RWPE1 (cell line): ENCODE measurements at regions not wholly inside any gene's neighbourhood (a gene's known extent, or its start where the extent isn't known, plus 50 kb on each side); places are given as distances from the start of the nearest gene placed in this dataset.
"Not testable (repeated sequence)": the region's sequence is repeated elsewhere in the genome, so short reads cannot be mapped to it uniquely, and the experiment has no call there.

Experiments used
- CTCF ChIA-PET: fragments of 350-600 bp; sonication (Branson Sonifier 250); formaldehyde crosslinking; extraction: SDS; loops from one replicate; lab custom pipeline; 2021; lab: Yijun Ruan, JAX
- POLR2A ChIA-PET: fragments of 400-600 bp; formaldehyde crosslinking; extraction: SDS; loops from one replicate; lab custom pipeline; 2020; ENCODE audit warnings: antibody characterized with exemption; ENCODE audit not compliant: low non-redundant PET; lab: Yijun Ruan, JAX
- DNase-seq: peaks from one replicate; pipeline ENCODE4 v3.0.0; 2012; ENCODE audit warnings: low spot score
- H3K27ac ChIP-seq: fragments of 450-650 bp; 2 replicates; pipeline ENCODE4 v1.5.1; 2017
- CTCF ChIP-seq: fragments of 450-650 bp; conservative IDR thresholded peaks from 2 replicates; pipeline ENCODE4 v1.5.1; 2017; ENCODE audit warnings: low read depth, mild to moderate bottlenecking

GRCh38 chr5:96546120-96546519, 113.1 kb upstream of the PCSK1 start:
- DNase-seq = peak; percentile 45
- CTCF ChIA-PET = no interaction called here
- no peak overlapping the region for H3K27ac ChIP-seq
- POLR2A ChIA-PET = no interaction called here
- no peak for TF ChIP-seq CTCF

GRCh38 chr5:96547486-96547885, 114.4 kb upstream of the PCSK1 start:
- H3K27ac ChIP-seq = no peak overlapping the region
- no peak for DNase-seq
- CTCF ChIA-PET = no interaction called here
- POLR2A ChIA-PET = no interaction called here
- no peak for TF ChIP-seq CTCF

GRCh38 chr5:96548905-96549304, 113.3 kb upstream of the CAST start:
- ChIA-PET POLR2A (no interaction called here), CTCF (no interaction called here)
- TF ChIP-seq CTCF = no peak
- no peak overlapping the region for H3K27ac ChIP-seq
- no peak for DNase-seq

- POLR2A ChIA-PET, CTCF ChIA-PET, H3K27ac ChIP-seq, DNase-seq: not testable (repeated sequence)
Measured at GRCh38 chr5:96560857-96561256, 101.3 kb upstream of the CAST start.

- no peak for TF ChIP-seq CTCF
- no peak for DNase-seq
- CTCF ChIA-PET = no interaction called here
- no peak overlapping the region for H3K27ac ChIP-seq
- POLR2A ChIA-PET = no interaction called here
Measured at GRCh38 chr5:96562614-96563013, 99.6 kb upstream of the CAST start.

GRCh38 chr5:96563816-96564215, 98.4 kb upstream of the CAST start:
- no peak for DNase-seq
- no peak for TF ChIP-seq CTCF
- H3K27ac ChIP-seq = no peak overlapping the region
- ChIA-PET CTCF (interaction anchor here (0.6 kb wide), 1 partner anchor 26 kb away, joined by 3 read pairs; no protein-coding TSS in a partner anchor), POLR2A (no interaction called here)

- H3K27ac ChIP-seq = no peak overlapping the region
- peak; percentile 41 for DNase-seq
- CTCF ChIA-PET = no interaction called here
Measured at GRCh38 chr5:96565582-96566265, 96.5 kb upstream of the CAST start.

More at GRCh38 chr5:96565582-96566265, 96.5 kb upstream of the CAST start:
- POLR2A ChIA-PET = no interaction called here
- TF ChIP-seq CTCF = no peak
